ENCODE measurements at regions not wholly inside any gene's neighbourhood (a gene's known extent, or its start where the extent isn't known, plus 50 kb on each side); places are given as distances from the start of the nearest gene placed in this dataset.
A peak's percentile ranks its signal among the peaks of the same experiment; 100 is the strongest.

DNA sequence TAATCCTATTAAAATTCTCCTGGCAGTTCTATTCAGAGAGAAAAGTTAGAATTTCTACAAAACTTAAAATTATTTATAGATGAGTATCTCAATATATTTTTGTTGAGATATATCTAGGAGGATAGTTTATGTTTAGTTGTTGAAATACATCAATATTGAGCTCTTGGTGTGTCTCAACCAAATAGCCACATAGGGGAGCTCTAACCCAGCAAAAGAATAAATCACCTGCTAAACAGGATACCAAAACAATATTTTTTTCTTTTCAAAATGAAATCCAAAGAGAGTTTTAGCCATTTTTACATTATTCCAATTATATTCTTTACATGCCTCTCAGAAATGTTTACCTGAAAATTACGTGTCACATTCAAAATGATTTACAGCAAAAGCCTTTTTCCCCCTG lies 954.7 kb downstream of the SLITRK6 start:
- TF ChIP-seq, protein P1, sequence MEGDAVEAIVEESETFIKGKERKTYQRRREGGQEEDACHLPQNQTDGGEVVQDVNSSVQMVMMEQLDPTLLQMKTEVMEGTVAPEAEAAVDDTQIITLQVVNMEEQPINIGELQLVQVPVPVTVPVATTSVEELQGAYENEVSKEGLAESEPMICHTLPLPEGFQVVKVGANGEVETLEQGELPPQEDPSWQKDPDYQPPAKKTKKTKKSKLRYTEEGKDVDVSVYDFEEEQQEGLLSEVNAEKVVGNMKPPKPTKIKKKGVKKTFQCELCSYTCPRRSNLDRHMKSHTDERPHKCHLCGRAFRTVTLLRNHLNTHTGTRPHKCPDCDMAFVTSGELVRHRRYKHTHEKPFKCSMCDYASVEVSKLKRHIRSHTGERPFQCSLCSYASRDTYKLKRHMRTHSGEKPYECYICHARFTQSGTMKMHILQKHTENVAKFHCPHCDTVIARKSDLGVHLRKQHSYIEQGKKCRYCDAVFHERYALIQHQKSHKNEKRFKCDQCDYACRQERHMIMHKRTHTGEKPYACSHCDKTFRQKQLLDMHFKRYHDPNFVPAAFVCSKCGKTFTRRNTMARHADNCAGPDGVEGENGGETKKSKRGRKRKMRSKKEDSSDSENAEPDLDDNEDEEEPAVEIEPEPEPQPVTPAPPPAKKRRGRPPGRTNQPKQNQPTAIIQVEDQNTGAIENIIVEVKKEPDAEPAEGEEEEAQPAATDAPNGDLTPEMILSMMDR (conservative IDR thresholded peaks at IDR 0.05; ENCODE audit: low read depth, low read length): peak; percentile 61
- DNase-seq (ENCODE audit: low read depth): no peak
- no peak overlapping the region for H3K4me3 ChIP-seq (ENCODE audit: low read length)

DNA sequence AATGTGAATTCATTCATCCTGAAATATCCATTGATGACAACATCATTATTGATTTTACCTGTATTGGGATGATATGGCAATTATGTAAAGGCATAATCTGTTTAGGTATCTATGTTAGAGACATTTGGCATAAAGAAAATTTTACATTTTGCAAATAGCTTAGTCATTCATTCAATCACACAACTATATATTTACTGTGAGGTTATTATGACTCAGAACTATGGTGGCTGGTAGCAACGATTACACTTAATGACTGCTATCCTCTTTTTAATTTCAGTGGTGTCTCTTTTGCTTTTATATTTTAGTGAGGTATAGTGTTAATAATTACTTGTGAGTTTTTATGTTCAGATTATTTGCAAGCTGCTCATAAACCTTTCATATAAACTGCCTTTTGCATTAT lies 955.9 kb downstream of the SLITRK6 start:
- TF ChIP-seq, protein P1 (conservative IDR thresholded peaks at IDR 0.05; ENCODE audit: low read depth, low read length): no peak
- no peak for DNase-seq (ENCODE audit: low read depth)
- no peak overlapping the region for H3K4me3 ChIP-seq (ENCODE audit: low read length)

DNA sequence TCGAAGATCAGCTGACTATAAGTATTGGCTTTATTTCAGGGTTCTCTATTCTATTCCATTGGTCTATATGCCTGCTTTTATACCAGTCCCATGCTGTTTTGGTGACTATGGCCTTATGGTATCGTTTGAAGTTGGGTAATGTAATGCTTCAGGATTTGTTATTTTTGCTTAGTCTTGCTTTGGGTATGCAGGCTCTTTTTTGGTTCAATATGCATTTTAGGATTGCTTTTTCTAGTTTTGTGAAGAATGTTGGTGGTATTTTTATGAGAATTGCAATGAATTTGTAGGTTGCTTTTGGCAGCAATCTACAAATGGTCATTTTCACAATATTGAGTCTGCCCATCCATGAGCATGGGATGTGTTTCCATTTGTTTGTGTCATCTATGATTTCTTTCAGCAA lies 951.9 kb upstream of the SLITRK1 start:
- TF ChIP-seq, protein P1 (conservative IDR thresholded peaks at IDR 0.05; ENCODE audit: low read depth, low read length): no peak
- no peak overlapping the region for H3K4me3 ChIP-seq (ENCODE audit: low read length)
- no peak for DNase-seq (ENCODE audit: low read depth)

DNA sequence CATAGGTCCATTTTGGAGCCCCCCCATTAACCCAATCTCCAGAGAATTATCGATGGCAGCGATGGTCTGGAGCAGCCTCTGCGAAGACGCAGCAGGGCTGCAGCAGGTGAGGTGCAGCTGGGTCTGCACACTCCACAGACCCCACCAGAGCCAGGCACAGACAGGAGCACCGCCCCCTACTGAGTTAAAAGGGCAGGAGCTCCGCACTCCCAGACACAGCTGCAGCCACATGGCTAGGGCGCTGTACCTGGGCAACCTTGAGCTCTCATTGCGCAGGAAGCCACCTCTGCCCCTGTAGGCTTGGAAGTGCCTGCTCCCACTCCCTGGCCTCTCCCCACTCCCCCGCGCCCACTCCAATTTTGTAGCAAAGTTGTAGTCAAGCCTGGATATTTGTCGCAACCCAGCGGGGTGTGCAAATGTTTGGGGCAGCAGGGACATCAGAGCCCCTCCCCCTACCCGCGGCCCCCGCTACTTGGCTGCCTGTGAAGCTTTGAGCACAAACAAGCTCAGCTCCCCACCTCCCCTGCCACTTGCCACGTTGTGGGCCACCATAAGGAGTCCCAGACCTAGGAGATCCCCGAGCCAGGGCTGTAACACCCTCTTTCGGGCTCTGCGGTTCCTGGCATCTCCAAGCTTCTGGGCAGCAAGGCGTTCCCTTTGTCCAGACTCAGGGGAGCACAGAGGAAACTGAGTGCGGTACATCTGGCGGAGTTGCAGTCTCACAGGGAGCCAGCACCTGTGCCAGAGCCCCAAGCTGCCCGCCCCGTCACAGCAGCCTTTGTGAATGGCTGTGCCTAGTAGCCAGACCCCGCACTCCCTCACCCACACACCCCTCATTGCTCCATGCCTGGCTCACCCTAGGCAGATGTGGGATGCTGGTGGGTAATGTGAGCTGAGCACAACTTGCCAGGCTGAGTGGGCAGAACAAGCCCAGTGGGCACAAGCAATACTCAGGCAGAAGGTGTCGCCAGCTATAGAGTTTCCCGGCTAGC lies 949.7 kb upstream of the SLITRK1 start:
- TF ChIP-seq, protein P1 (conservative IDR thresholded peaks at IDR 0.05; ENCODE audit: low read depth, low read length): no peak
- DNase-seq (ENCODE audit: low read depth): no peak
- H3K4me3 ChIP-seq (ENCODE audit: low read length): no peak overlapping the region

DNA sequence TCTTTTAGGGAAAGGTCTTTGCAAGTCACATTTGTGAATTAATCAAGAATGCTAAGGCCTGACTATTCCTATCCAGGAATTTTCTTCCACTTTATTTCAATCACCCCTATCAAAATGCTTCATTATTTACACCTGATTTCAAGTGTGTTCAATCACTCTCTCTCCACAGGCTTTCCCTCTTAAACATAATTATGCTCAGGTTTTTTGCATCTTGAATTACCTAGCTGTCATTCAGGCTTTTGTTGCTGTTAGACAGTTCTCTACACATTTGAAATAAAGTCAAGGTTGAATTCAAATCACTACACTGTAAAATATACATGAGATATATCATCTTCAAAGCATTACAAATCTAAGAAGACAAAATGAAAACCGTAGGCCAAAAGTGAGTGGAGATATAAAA lies 941.3 kb upstream of the SLITRK1 start:
- H3K4me3 ChIP-seq (ENCODE audit: low read length): no peak overlapping the region
- TF ChIP-seq, protein P1 (conservative IDR thresholded peaks at IDR 0.05; ENCODE audit: low read depth, low read length): no peak
- DNase-seq (ENCODE audit: low read depth): no peak

DNA sequence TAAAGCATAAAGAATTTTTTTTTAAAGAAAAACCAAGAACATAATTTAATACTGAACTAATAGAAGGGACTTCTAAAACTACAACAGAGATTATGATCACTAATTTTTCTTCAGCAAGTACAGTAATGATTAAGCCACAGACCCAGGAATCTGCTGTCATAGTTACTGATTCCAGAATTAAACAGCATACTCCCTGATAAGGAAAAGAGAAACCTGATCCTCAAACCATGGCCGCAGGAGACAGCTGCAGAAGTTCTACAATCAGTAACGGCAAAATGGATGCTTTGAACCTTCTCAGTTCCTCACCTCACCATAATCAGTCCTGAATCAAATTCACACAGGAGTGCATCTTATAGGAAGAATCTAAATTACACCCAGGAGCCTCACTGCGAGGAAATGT lies 939.0 kb upstream of the SLITRK1 start:
- no peak overlapping the region for H3K4me3 ChIP-seq (ENCODE audit: low read length)
- DNase-seq (ENCODE audit: low read depth): no peak
- TF ChIP-seq, protein P1 (conservative IDR thresholded peaks at IDR 0.05; ENCODE audit: low read depth, low read length): no peak

DNA sequence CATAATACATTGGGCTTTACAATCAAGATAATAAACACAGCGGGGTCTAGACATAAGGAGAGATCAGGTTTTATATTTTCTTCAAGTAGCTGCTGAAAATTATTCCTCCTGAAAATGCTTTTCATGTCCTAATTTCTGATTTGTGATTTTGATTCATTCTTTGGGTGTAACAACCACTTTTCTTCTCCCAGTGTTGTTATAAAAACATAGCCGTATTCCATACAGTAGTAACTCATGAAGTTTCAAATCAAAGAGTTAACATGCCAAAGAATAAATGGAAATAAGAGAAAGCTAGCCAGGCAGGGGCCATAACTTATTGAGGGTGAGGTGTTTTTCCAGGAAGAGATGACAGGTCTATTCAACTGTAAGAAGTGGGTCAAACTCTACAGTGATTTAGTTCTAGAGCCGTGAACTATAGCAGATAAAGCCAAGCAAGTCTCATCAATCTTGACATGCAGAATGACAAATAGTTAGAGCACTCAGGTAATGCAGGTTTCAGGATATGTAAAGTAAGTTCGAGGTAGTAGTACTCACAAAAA lies 934.4 kb upstream of the SLITRK1 start:
- TF ChIP-seq, protein P1 (conservative IDR thresholded peaks at IDR 0.05; ENCODE audit: low read depth, low read length): no peak
- H3K4me3 ChIP-seq (ENCODE audit: low read length): no peak overlapping the region
- no peak for DNase-seq (ENCODE audit: low read depth)

Measured in retinal pigment epithelial cell (primary cell).